ENCODE measurements at regions not wholly inside any gene's neighbourhood (a gene's known extent, or its start where the extent isn't known, plus 50 kb on each side); places are given as distances from the start of the nearest gene placed in this dataset.

DNA sequence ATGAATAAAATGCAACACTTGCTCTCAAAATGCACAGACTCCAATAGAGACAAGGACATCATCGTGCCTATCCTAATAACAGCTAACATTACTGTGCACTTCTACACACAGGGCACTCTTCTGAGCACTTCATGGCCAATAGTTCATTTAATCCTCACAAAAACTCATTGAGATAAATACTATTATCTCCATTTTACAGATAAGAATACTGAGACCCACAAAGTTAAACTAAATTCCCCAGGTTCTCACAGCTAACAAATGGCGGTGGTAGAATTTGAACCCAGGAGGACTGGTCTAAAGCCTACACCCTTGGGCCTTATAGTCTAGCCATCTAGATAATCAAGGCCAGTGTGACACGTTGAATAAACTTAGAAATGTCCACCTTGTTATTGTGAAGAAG, 328.6 kb downstream of the RRAGC start:
- no peaks in the 10 kb centered on the region for H3K4me1 ChIP-seq
- no peak for TF ChIP-seq POLR2A (IDR thresholded peaks at IDR 0.05)
- TF ChIP-seq, protein P1, sequence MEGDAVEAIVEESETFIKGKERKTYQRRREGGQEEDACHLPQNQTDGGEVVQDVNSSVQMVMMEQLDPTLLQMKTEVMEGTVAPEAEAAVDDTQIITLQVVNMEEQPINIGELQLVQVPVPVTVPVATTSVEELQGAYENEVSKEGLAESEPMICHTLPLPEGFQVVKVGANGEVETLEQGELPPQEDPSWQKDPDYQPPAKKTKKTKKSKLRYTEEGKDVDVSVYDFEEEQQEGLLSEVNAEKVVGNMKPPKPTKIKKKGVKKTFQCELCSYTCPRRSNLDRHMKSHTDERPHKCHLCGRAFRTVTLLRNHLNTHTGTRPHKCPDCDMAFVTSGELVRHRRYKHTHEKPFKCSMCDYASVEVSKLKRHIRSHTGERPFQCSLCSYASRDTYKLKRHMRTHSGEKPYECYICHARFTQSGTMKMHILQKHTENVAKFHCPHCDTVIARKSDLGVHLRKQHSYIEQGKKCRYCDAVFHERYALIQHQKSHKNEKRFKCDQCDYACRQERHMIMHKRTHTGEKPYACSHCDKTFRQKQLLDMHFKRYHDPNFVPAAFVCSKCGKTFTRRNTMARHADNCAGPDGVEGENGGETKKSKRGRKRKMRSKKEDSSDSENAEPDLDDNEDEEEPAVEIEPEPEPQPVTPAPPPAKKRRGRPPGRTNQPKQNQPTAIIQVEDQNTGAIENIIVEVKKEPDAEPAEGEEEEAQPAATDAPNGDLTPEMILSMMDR (IDR thresholded peaks at IDR 0.05), result no peak
- no peaks in the 10 kb centered on the region for H3K9me3 ChIP-seq
- no peak overlapping the region for H3K4me3 ChIP-seq
- DNase-seq, result no peak
- H3K27me3 ChIP-seq, result no peaks in the 10 kb centered on the region
- no peak overlapping the region for H3K27ac ChIP-seq
- no peaks in the 10 kb centered on the region for H3K36me3 ChIP-seq

DNA sequence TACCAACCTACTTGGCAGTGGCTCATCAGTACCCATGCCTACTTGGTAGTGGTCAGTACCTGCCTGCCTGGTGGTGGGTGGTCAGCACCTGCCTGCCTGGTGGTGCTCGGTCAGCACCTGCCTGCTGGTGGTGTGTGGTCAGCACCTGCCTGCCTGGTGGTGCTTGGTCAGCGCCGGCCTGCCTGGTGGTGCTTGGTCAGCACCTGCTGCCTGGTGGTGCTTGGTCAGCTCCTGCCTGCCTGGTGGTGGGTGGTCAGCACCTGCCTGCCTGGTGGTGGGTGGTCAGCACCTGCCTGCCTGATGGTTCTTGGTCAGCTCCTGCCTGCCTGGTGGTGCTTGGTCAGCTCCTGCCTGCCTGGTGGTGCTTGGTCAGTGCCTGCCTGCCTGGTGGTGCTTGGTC, 329.6 kb downstream of the RRAGC start:
- H3K4me3 ChIP-seq, result no peak overlapping the region
- no peak overlapping the region for H3K27ac ChIP-seq
- no peaks in the 10 kb centered on the region for H3K27me3 ChIP-seq
- H3K4me1 ChIP-seq, result no peaks in the 10 kb centered on the region
- no peaks in the 10 kb centered on the region for H3K9me3 ChIP-seq
- no peak for DNase-seq
- TF ChIP-seq, protein P1 (IDR thresholded peaks at IDR 0.05), result no peak
- no peak for TF ChIP-seq POLR2A (IDR thresholded peaks at IDR 0.05)
- H3K36me3 ChIP-seq, result no peaks in the 10 kb centered on the region

DNA sequence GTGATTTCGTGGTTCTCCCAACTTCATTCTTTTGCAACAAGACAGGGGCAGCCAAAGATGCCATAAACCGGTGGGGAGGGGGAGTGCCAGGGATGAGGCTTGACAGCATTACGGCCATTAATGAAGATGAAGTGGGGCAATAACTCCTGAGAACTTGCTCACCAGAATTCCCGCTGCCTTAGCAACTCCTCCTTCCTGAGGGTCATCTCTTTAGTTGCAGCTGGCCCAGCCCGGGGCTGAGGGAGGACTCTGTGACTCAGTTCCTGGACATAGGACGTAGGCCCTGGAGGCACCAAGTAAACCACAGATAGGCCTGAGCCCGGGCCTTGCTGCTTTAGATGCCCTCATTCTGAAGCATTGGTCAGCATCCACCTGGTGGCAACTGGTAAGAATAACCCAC, 330.2 kb downstream of the RRAGC start:
- TF ChIP-seq POLR2A (IDR thresholded peaks at IDR 0.05), result no peak
- TF ChIP-seq, protein P1 (IDR thresholded peaks at IDR 0.05), result no peak
- no peak for DNase-seq
- H3K36me3 ChIP-seq, result no peaks in the 10 kb centered on the region
- H3K4me3 ChIP-seq, result no peak overlapping the region
- H3K9me3 ChIP-seq, result no peaks in the 10 kb centered on the region
- H3K27me3 ChIP-seq, result no peaks in the 10 kb centered on the region
- H3K27ac ChIP-seq, result no peak overlapping the region
- H3K4me1 ChIP-seq, result no peaks in the 10 kb centered on the region

DNA sequence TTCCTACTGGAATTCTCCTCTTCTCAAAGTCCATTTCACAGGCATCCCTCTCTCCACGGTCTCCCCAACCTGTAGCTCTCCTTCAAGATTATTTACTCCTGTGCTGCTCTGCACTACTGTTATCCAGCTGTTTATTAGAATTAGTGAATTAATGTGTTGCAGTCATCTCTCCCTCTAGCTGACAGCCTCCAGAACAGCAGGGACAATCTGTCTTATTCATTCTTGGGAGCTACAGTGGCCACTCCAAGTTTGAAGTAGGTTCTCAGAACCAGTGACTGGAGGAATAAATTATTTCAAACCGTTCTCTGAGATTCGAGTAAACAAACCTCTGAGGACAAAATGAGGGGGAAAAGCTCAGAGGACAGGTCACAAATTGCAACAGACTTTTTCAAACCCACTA, 330.9 kb downstream of the RRAGC start:
- H3K27ac ChIP-seq, result no peak overlapping the region
- H3K9me3 ChIP-seq, result no peaks in the 10 kb centered on the region
- no peak for TF ChIP-seq POLR2A (IDR thresholded peaks at IDR 0.05)
- TF ChIP-seq, protein P1 (IDR thresholded peaks at IDR 0.05), result no peak
- no peaks in the 10 kb centered on the region for H3K4me1 ChIP-seq
- no peak overlapping the region for H3K4me3 ChIP-seq
- no peaks in the 10 kb centered on the region for H3K36me3 ChIP-seq
- H3K27me3 ChIP-seq, result no peaks in the 10 kb centered on the region
- DNase-seq, result no peak

DNA sequence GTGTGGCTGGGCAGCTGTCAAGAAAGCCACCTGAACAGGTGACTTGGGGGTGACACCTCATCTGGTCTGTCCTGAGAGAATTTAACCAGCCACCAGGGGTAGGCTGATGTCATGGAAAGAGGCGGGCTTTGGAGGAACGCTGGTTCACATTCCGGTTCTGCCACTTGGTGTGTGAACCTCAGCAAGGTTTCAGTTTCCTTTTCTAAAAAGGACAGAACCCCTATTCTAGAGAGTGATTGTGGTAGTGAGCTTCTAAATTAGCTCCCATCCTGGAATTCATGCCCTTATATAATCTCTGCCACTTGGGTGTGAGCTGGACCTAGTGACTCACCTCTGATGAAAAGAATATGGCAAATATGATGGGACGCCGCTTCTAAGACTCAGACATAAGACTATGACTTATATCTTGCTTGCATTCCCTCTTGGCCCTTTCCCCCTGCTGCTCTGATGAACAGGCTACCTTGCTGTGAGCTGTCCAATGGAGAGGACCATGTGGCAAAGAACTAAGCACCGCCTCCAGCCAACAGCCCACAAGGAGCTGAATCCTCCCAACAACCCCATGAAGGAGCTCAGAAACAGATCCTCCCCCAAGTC, 332.1 kb downstream of the RRAGC start:
- TF ChIP-seq, protein P1 (IDR thresholded peaks at IDR 0.05), result peak in 1 of 6 experiments; percentile 21
- no peak for TF ChIP-seq POLR2A (IDR thresholded peaks at IDR 0.05)
- DNase-seq, result peak in 2 of 3 donors; percentile 79
- H3K9me3 ChIP-seq, result no peaks in the 10 kb centered on the region

DNA sequence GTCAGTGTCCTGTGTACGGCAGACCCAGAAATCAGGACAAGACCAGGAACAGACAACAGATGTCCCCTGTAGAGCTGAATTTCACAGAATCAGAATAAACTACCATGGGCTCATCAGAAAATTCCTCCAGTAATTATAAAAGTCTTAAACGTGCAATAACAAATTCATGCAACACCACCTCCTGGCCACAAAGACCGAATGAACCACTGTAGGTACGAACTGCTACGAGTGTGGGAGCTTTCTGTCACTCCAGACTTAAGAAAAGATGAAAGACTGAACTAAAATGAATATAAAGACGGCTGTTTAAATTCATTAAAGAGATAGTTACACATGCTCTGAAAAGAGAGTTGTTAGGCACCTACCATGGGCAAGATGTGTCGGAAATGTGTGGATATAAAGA, 333.5 kb downstream of the RRAGC start:
- no peak for DNase-seq
- H3K27me3 ChIP-seq, result no peaks in the 10 kb centered on the region
- no peak overlapping the region for H3K27ac ChIP-seq
- H3K9me3 ChIP-seq, result no peaks in the 10 kb centered on the region
- TF ChIP-seq POLR2A (IDR thresholded peaks at IDR 0.05), result no peak
- TF ChIP-seq, protein P1 (IDR thresholded peaks at IDR 0.05), result no peak
- H3K4me3 ChIP-seq, result no peak overlapping the region
- no peaks in the 10 kb centered on the region for H3K36me3 ChIP-seq
- H3K4me1 ChIP-seq, result no peaks in the 10 kb centered on the region

More for the DNA sequence above, 332.1 kb downstream of the RRAGC start:
- no peak overlapping the region for H3K4me3 ChIP-seq
- H3K27ac ChIP-seq, result no peak overlapping the region
- H3K27me3 ChIP-seq, result no peaks in the 10 kb centered on the region
- H3K36me3 ChIP-seq, result no peaks in the 10 kb centered on the region
- no peaks in the 10 kb centered on the region for H3K4me1 ChIP-seq
